GM12892 (cell line): ENCODE measurements at regions not wholly inside any gene's neighbourhood (a gene's known extent, or its start where the extent isn't known, plus 50 kb on each side); places are given as distances from the start of the nearest gene placed in this dataset.

Experiments
- POLR2A ChIP-seq: IDR thresholded peaks from 2 replicates; pipeline ENCODE4 v1.6.1; 2011; ENCODE audit warnings: low read depth, low read length, control low read depth
- POLR2AphosphoS5 ChIP-seq: IDR thresholded peaks from 2 replicates; pipeline ENCODE4 v1.6.1; 2011; ENCODE audit warnings: low read depth, low read length, control low read depth
- TAF1 ChIP-seq: IDR thresholded peaks from 2 replicates; pipeline ENCODE4 v1.6.1; 2011; ENCODE audit warnings: low read depth, mild to moderate bottlenecking, control low read depth, low read length, borderline replicate concordance

DNA sequence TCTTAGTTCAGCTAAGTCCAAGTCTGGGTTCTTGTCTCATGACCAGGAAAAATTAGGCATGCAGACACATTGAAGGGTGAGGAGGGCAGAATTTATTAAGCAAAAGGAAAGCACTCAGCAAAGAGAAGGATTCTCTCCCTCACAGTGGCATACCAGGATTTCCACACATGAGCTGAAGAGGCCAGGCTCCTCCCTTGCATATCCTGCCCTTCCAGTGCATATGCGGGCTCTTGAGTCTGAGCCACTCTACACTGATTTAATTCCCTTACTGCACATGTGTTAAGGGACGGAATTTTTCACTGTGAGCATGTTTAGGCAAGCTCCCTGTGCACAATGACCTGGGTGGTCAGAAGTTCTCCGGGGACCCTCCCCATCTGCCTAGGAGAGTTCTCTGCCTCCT is 652.7 kb upstream of the POM121L12 start:
- no peak for TF ChIP-seq POLR2A
- TF ChIP-seq POLR2AphosphoS5 = no peak
- no peak for TF ChIP-seq TAF1
